Lung microvascular endothelial cell (primary cell): ENCODE measurements at regions not wholly inside any gene's neighbourhood (a gene's known extent, or its start where the extent isn't known, plus 50 kb on each side); places are given as distances from the start of the nearest gene placed in this dataset.

Experiments used
- DNase-seq, 2 donors: peaks; one replicate each; pipeline versions ENCODE4 v3.0.0 to v3.0.0-alpha.2; 2010; ENCODE audit warnings: low read depth in 2 of 2

- DNase-seq = peak in 1 of 2 donors; percentile 99
Measured at GRCh38 chr18:29712785-29713184, 1329.8 kb downstream of the DSC3 start.

- DNase-seq = peak in 1 of 2 donors; percentile 7
Measured at GRCh38 chr18:29711932-29712331, 1330.6 kb downstream of the DSC3 start.

- DNase-seq = no peak
Measured at GRCh38 chr18:29693334-29693733, 1349.2 kb downstream of the DSC3 start.

GRCh38 chr18:29681578-29681977 lies 1361.0 kb downstream of the DSC3 start:
- DNase-seq = no peak

DNA sequence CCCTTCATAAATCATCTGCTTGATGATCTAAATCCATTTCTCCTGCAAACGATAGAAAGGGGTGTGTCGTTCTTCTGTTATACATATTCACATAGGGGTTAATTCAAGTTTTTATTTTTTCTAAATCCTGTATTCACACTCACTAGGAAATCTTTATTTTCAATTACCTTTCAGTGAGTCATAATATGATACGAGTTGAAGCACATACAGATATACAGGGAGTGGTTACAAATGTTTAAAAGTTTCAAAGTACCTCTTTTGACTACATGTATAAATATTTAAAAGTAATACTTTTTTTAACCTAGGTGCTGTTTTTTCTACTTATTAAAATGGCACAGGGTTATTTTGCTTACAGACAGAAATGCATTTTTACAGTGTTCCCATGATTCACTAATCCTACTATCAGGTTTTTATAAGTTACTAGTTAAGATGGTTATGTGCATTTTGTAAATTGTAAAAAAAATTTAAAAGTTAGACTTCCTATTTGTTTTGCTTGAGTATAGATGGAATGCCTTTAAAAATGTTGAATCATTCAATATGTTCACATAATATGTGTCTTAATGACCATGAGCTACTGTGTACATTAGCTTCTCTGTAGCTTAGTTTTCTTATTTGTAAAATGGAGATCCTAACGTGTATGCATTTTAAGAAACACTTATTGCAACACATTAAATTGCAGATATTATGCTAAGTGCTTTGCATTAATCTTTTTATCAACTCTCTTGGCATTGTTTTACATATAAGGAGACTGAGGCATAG lies 1378.1 kb downstream of the DSC3 start:
- no peak for DNase-seq

GRCh38 chr18:29661924-29662323 lies 1380.6 kb downstream of the DSC3 start:
- no peak for DNase-seq

- DNase-seq = no peak
Measured at GRCh38 chr18:29660777-29661176, 1381.8 kb downstream of the DSC3 start.

- no peak for DNase-seq
Measured at GRCh38 chr18:29653671-29654215, 1388.8 kb downstream of the DSC3 start.

DNA sequence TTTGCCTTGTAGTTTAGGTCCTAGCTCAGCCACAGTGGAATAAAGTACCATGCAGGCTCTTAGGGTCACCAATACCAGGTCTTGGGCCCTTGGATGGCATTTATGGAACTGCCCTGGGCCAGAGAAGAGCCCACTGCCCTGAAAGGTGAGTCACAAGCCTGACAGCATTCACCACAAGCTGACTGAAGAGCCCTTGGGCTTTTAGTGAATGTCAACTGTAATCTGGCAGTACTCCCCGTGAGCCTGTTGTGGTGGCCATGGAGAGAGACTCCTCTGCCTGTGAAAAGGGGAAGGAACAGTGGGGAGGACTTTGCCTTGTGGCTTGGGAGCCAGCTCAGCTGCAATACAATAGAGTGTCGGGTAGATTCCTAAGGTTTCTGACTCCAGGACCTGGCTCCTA lies 1389.7 kb downstream of the DSC3 start:
- no peak for DNase-seq

GRCh38 chr18:29651122-29651680 lies 1391.3 kb downstream of the DSC3 start:
- DNase-seq = no peak

DNA sequence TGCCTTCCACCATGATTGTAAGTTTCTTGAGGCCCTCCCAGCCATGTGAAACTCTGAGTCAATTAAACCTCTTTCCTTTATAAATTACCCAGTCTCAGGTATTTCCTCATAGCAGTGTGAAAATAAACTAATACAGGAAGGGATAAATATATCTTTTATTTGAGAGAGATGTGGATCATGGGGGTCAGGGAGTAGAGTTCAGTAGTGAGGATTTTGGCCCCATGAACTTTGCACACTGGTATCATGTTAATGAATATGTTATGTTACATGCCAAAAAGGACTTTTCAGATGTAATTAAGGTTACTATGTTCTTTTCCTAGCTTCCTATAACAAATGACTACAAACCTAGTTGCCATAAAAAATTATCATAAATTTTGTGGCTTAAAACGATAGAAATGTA lies 1393.7 kb downstream of the DSC3 start:
- no peak for DNase-seq

DNA sequence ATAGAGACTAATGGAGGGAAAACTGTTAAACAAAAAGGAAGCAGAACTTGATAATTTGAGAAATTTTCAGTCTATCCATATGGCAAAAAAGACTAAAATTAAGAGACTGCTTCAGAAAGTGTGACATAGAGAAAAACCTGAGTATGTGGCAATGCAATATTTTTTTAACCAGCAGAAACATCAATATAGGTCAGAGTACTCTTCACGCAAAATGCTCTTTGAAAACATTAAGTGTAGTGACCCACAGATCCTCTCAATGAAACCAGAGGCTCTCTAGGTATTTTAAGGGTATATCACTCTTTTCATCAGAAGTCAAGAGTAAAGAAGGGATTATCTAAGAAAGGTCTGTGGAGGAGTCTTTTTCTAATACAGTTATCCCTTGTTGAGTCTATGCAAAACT lies 1394.8 kb downstream of the DSC3 start:
- DNase-seq = no peak

DNA sequence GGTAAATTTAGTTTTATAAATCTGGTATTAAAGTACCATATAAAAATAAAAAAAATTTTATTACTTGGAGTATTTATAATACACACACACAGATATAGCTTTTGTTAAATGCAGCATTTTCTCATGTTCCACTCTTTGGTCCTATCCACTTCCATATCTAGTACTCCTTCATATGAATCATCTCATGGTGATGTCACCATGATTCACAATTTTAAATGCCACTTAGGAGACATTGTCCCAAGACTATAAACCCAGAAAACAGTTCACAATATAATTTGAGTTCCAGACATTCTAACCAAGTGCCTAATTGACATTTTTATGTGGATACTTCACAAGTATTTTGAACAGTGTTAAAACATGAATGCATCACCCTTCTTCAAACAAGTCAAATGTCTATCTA lies 1398.3 kb downstream of the DSC3 start:
- no peak for DNase-seq

DNA sequence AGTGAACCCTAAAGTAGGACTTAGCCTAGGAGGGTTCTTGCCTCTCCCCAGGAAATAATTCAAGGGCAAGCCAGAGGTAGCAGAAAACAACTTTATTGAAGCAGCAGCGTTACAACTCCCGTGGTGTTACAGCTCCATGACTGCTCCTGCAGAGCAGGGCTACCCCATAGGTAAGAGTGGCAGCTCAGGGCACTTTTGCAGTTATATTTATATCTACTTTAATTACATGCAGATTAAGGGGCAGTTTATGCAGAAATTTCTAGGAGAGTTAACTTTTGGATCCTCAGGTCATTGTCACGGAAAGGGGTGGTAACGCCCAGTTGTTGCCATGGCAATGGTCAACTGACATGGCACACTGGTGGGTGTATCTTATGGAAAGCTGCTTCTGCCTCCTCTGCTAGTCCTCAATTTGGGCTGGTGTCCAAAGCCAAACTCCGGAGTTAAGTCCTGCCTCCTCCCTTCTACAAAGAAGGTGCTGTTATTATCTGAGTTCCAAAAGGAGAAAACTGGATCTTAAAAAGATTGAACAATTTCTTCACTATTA lies 1413.0 kb downstream of the DSC3 start:
- no peak for DNase-seq

- no peak for DNase-seq
Measured at GRCh38 chr18:29626094-29626493, 1416.4 kb downstream of the DSC3 start.

DNA sequence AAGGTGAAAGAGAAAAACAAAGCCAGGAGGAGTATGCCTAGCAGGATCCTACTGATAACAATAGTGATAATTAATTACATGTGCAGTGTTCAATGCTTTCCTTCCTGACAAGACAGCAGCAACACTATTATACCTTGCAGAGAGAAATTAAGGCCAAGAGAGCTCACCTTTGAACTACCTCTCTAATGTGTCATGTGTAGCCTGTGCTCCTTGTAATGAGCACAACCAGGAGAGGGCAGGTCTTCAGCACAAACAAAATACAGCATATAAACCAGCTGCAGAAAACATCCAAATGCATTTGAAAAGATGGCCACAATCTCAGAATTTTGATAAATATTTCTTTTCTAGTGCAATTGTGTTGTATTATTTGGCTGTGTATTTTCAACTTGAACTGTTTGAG lies 1425.7 kb downstream of the DSC3 start:
- DNase-seq = peak in 1 of 2 donors; percentile 4

DNA sequence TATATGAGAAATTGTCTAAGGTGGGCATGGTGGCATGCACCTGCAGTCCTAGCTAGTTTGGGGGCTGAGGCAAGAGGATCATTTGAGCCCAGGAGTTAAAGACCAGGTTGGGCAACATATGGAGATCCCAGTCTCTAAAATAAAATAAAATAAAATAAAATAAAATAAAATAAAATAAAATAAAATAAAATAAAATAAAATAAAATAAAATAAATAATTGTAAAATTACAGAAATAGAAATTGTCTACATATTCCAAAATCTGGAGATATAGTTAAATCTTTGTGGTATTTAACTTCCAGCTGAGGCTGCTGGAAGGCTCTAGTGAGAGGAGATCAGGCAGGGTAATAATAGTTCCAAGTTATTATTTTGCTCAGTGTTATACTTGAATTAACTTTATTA lies 1432.1 kb upstream of the CDH2 start:
- no peak for DNase-seq

DNA sequence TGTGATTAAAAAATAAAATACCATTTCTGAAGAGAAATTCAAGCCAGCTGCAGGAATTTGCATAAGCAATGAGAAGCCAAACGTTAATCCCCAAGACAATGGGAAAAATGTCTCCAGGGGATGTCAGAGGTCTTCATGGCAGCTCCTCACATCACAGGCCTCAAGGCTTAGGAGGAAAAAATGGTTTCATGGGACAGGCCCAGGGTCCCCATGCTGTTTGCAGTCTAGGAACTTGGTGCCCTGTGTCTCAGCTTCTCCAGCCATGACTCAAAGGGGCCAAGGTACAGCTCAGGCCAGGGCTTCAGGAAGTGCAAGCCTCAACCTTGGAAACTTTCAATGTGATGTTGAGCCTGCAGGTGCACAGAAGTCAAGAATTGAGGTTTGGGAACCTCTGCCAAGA lies 1428.4 kb upstream of the CDH2 start:
- DNase-seq = no peak

DNA sequence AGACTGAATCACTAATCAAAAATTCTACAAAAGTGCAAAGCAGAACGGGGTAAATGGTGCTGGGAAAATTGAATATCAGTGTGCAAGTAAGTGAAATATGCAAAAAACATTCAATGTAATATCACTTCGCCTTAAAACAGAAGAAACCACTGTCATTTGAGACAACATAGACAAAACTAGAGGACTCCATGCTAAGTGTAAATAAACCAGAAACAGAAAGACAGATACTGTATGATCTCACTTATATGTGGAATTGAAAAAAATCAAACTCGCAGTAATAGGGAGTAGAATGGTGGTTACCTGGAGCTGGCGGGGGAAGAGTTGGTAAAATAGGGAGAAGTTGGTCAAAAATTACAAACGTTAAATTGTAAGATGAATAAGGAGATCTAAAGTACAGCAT lies 1420.0 kb upstream of the CDH2 start:
- DNase-seq = no peak

GRCh38 chr18:29594493-29594892 lies 1417.6 kb upstream of the CDH2 start:
- no peak for DNase-seq

GRCh38 chr18:29588446-29589100 lies 1411.6 kb upstream of the CDH2 start:
- no peak for DNase-seq

DNA sequence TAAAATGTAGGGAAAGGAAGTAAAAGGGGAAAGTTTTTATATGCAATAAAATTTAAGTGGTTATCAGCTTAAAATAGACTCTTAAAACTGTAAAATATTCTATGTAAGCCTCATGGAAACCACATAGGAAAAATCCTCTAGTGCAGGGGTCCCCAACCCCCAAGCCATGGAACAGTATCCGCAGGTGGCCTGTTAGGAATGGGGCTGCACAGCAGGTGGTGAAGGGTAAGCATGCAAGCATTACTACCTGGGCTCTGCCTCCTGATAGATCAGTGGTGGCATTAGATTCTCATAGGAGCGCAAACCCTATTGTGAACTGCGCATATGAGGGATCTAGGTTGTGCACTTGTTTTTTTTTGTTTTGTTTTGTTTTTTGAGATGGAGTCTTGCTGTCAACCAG lies 1409.3 kb upstream of the CDH2 start:
- DNase-seq = no peak
